CD8-positive, alpha-beta memory T cell (primary cell): ENCODE measurements at regions not wholly inside any gene's neighbourhood (a gene's known extent, or its start where the extent isn't known, plus 50 kb on each side); places are given as distances from the start of the nearest gene placed in this dataset.
A peak's percentile ranks its signal among the peaks of the same experiment; 100 is the strongest.

Source experiments
- CTCF ChIA-PET: fragments of 350-600 bp; sonication (Branson Sonifier 250); formaldehyde crosslinking; loops from one replicate; lab custom pipeline; 2021; ENCODE audit warnings: antibody characterized with exemption; lab: Charles Lee
- POLR2A ChIA-PET: fragments of 350-600 bp; sonication (Branson Sonifier 250); formaldehyde crosslinking; loops from one replicate; lab custom pipeline; 2021; ENCODE audit warnings: antibody characterized with exemption; lab: Charles Lee
- DNase-seq, 5 donors: peaks; one replicate each; pipeline versions ENCODE4 v3.0.0 to v3.0.0-alpha.2; 2020 to 2022; ENCODE audit warnings: mixed read lengths in 1 of 5
- H3K27ac ChIP-seq: one replicate; pipeline ENCODE4 v1.7.0; 2013; ENCODE audit warnings: low read depth, mild to moderate bottlenecking, low read length, moderate library complexity
- H3K27me3 ChIP-seq: 2 replicates; pipeline ENCODE4 v1.7.0; 2013; ENCODE audit warnings: low read length, mild to moderate bottlenecking; ENCODE audit not compliant: insufficient read depth, poor library complexity, severe bottlenecking
- H3K36me3 ChIP-seq: 2 replicates; pipeline ENCODE4 v1.7.0; 2013; ENCODE audit warnings: mild to moderate bottlenecking, low read length, moderate library complexity; ENCODE audit not compliant: insufficient read depth
- H3K4me1 ChIP-seq: 2 replicates; pipeline ENCODE4 v1.7.0; 2013; ENCODE audit warnings: mild to moderate bottlenecking, low read length, moderate library complexity; ENCODE audit not compliant: insufficient read depth
- H3K4me3 ChIP-seq: 2 replicates; pipeline ENCODE4 v1.7.0; 2013; ENCODE audit warnings: mild to moderate bottlenecking, low read length
- H3K9me3 ChIP-seq: 2 replicates; pipeline ENCODE4 v1.7.0; 2013; ENCODE audit warnings: mild to moderate bottlenecking, low read length
- H3K27ac Mint-ChIP-seq, 8 donors: one replicate each; pipeline ENCODE4 v1.8.0; 2020 to 2021; ENCODE audit warnings: mixed read lengths in 8 of 8, mild to moderate bottlenecking in 6 of 8, inconsistent platforms in 3 of 8, moderate library complexity in 3 of 8
- H3K27me3 Mint-ChIP-seq, 2 donors: one replicate each; pipeline ENCODE4 v1.8.0; 2020 to 2021; ENCODE audit warnings: mixed read lengths in 2 of 2, mild to moderate bottlenecking in 1 of 2, moderate library complexity in 1 of 2
- H3K36me3 Mint-ChIP-seq, 3 donors: one replicate each; pipeline ENCODE4 v1.8.0; 2020 to 2021; ENCODE audit warnings: mixed read lengths in 3 of 3, inconsistent platforms in 1 of 3, mild to moderate bottlenecking in 1 of 3
- H3K4me1 Mint-ChIP-seq, 3 donors: one replicate each; pipeline ENCODE4 v1.8.0; 2020 to 2021; ENCODE audit warnings: mixed read lengths in 3 of 3, inconsistent platforms in 1 of 3, mild to moderate bottlenecking in 1 of 3
- H3K4me3 Mint-ChIP-seq, 7 donors: one replicate each; pipeline ENCODE4 v1.8.0; 2020 to 2021; ENCODE audit warnings: mixed read lengths in 7 of 7, mild to moderate bottlenecking in 6 of 7, moderate library complexity in 4 of 7, inconsistent platforms in 2 of 7
- H3K9me3 Mint-ChIP-seq, 5 donors: one replicate each; pipeline ENCODE4 v1.8.0; 2020 to 2022; ENCODE audit warnings: mixed read lengths in 5 of 5, mild to moderate bottlenecking in 3 of 5, moderate library complexity in 2 of 5, inconsistent platforms in 1 of 5

- Histone ChIP-seq H3K4me1 (no peaks in the 10 kb centered on the region), H3K27me3 (no peaks in the 10 kb centered on the region), H3K36me3 (no peaks in the 10 kb centered on the region), H3K27ac (no peak overlapping the region), H3K9me3 (peaks cover 4% of the 10 kb centered on the region), H3K4me3 (no peak overlapping the region)
- H3K27me3 Mint-ChIP-seq, result no peaks in the 10 kb centered on the region
- POLR2A ChIA-PET, result no interaction called here
- DNase-seq, result no peak
- H3K36me3 Mint-ChIP-seq, result no peaks in the 10 kb centered on the region
- no peak overlapping the region for H3K4me3 Mint-ChIP-seq
- peaks cover under 1 to 8% (median 2%) of the 10 kb centered on the region in 5 donors for H3K9me3 Mint-ChIP-seq
- no peaks in the 10 kb centered on the region for H3K4me1 Mint-ChIP-seq
- CTCF ChIA-PET, result no interaction called here
- peak overlapping the region in 1 of 8 donors; percentile 36 for H3K27ac Mint-ChIP-seq
These were observed 424.9 kb downstream of the PCDH17 start for GRCh38 chr13:58056426-58056825.

DNA sequence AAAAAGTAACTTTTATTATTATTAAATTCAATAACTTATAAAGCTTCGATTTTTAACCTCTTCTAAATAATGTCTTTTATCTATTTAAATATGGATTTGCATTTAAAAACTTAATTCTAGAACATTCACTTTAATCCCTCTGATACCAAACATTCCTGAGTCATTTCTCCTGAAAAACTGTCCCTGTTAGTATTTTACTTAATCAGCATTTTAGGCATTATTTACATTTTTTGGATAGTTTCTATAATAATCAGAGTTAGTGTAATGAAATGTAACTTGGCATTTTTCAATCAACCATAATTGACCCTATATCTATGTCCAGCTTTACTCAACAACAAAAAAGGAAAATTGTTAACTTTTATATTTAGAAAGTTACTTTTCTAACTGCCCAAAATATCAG lies 428.1 kb downstream of the PCDH17 start:
- no peak for DNase-seq
- Histone ChIP-seq H3K27me3 (no peaks in the 10 kb centered on the region), H3K36me3 (no peaks in the 10 kb centered on the region), H3K27ac (no peak overlapping the region), H3K4me3 (no peak overlapping the region), H3K9me3 (peaks cover 4% of the 10 kb centered on the region), H3K4me1 (no peaks in the 10 kb centered on the region)
- no peaks in the 10 kb centered on the region for H3K36me3 Mint-ChIP-seq
- no peak overlapping the region for H3K27ac Mint-ChIP-seq
- ChIA-PET CTCF (no interaction called here), POLR2A (no interaction called here)
- no peaks in the 10 kb centered on the region for H3K27me3 Mint-ChIP-seq
- no peaks in the 10 kb centered on the region for H3K4me1 Mint-ChIP-seq
- H3K9me3 Mint-ChIP-seq, result peaks cover 0 to 11% (median 4%) of the 10 kb centered on the region in 5 donors
- no peak overlapping the region for H3K4me3 Mint-ChIP-seq

DNA sequence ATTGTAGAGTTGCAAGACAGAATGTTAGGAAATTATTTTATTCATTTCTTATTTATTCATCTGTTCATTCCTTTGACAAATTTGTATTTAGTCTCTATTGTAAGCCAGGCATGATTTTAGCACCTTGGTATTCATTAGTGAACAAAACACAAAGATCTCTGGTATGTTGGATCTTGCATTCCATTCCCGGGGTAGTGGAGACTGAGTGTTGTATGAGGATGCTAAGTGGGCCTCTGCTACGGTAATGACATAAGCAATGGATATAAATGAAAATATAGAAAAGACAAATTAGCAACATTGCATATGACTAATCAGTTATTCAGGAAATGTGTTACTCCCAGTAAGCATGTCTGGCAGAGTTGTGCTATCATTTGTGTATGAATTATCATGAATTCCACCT lies 449.3 kb downstream of the PCDH17 start:
- no peak overlapping the region for H3K4me3 ChIP-seq
- H3K4me1 ChIP-seq, result no peaks in the 10 kb centered on the region
- CTCF ChIA-PET, result no interaction called here
- no peak for DNase-seq
- no peaks in the 10 kb centered on the region for H3K36me3 Mint-ChIP-seq
- H3K4me3 Mint-ChIP-seq, result no peak overlapping the region
- H3K27me3 Mint-ChIP-seq, result no peaks in the 10 kb centered on the region
- no peak overlapping the region for H3K27ac ChIP-seq
- no peaks in the 10 kb centered on the region for H3K9me3 ChIP-seq
- no peak overlapping the region for H3K27ac Mint-ChIP-seq
- H3K9me3 Mint-ChIP-seq, result peaks cover 0 to 23% (median 5%) of the 10 kb centered on the region in 5 donors
- POLR2A ChIA-PET, result no interaction called here
- H3K4me1 Mint-ChIP-seq, result no peaks in the 10 kb centered on the region
- H3K36me3 ChIP-seq, result no peaks in the 10 kb centered on the region
- H3K27me3 ChIP-seq, result no peaks in the 10 kb centered on the region

GRCh38 chr13:58081301-58081820 lies 449.8 kb downstream of the PCDH17 start:
- Histone ChIP-seq H3K27me3 (no peaks in the 10 kb centered on the region), H3K27ac (no peak overlapping the region), H3K4me1 (no peaks in the 10 kb centered on the region), H3K4me3 (no peak overlapping the region), H3K36me3 (no peaks in the 10 kb centered on the region), H3K9me3 (no peaks in the 10 kb centered on the region)
- CTCF ChIA-PET, result no interaction called here
- H3K27ac Mint-ChIP-seq, result no peak overlapping the region
- H3K4me1 Mint-ChIP-seq, result no peaks in the 10 kb centered on the region
- no peak for DNase-seq
- H3K27me3 Mint-ChIP-seq, result no peaks in the 10 kb centered on the region
- H3K4me3 Mint-ChIP-seq, result no peak overlapping the region
- POLR2A ChIA-PET, result no interaction called here
- no peaks in the 10 kb centered on the region for H3K36me3 Mint-ChIP-seq
- H3K9me3 Mint-ChIP-seq, result peaks cover under 1 to 19% (median 5%) of the 10 kb centered on the region in 5 donors

GRCh38 chr13:58083064-58083463 lies 451.5 kb downstream of the PCDH17 start:
- no peaks in the 10 kb centered on the region for H3K9me3 ChIP-seq
- Mint-ChIP-seq H3K36me3 (no peaks in the 10 kb centered on the region), H3K9me3 (peaks cover 3 to 13% (median 6%) of the 10 kb centered on the region in 5 donors), H3K4me1 (no peaks in the 10 kb centered on the region), H3K4me3 (no peak overlapping the region), H3K27ac (no peak overlapping the region), H3K27me3 (no peaks in the 10 kb centered on the region)
- no peak overlapping the region for H3K4me3 ChIP-seq
- H3K36me3 ChIP-seq, result no peaks in the 10 kb centered on the region
- H3K4me1 ChIP-seq, result no peaks in the 10 kb centered on the region
- ChIA-PET POLR2A (no interaction called here), CTCF (no interaction called here)
- no peak overlapping the region for H3K27ac ChIP-seq
- H3K27me3 ChIP-seq, result no peaks in the 10 kb centered on the region
- no peak for DNase-seq

DNA sequence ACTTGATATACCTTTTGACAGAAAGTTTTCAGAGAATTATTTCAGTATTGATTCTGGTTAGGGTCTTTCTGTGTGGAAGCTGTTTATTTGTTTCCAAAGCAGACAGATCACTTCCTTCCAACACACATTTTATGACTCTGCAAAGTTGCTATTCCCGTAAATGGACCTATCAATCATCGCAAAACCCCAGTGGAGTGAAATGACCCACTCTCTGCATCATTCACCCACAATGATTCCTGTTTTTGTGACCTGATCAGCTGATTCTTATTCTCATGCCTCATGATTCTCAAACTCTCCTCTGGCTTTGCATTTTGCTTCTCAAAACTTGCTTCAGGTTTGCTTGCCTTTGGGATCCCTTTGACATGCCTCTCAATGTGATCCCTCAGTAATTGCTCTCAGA lies 453.7 kb downstream of the PCDH17 start:
- POLR2A ChIA-PET, result no interaction called here
- H3K27me3 Mint-ChIP-seq, result no peaks in the 10 kb centered on the region
- CTCF ChIA-PET, result no interaction called here

GRCh38 chr13:58085819-58086218 lies 454.3 kb downstream of the PCDH17 start:
- Mint-ChIP-seq H3K36me3 (no peaks in the 10 kb centered on the region), H3K9me3 (peaks cover 3 to 11% (median 6%) of the 10 kb centered on the region in 5 donors), H3K27ac (no peak overlapping the region), H3K4me1 (no peaks in the 10 kb centered on the region), H3K4me3 (no peak overlapping the region), H3K27me3 (no peaks in the 10 kb centered on the region)
- no peak overlapping the region for H3K27ac ChIP-seq
- no peaks in the 10 kb centered on the region for H3K9me3 ChIP-seq
- CTCF ChIA-PET, result no interaction called here
- no peaks in the 10 kb centered on the region for H3K4me1 ChIP-seq
- H3K27me3 ChIP-seq, result no peaks in the 10 kb centered on the region
- no peak overlapping the region for H3K4me3 ChIP-seq
- H3K36me3 ChIP-seq, result no peaks in the 10 kb centered on the region
- DNase-seq, result no peak
- POLR2A ChIA-PET, result no interaction called here

More for the DNA sequence above, 453.7 kb downstream of the PCDH17 start:
- H3K9me3 Mint-ChIP-seq, result peaks cover 3 to 11% (median 6%) of the 10 kb centered on the region in 5 donors
- Histone ChIP-seq H3K27me3 (no peaks in the 10 kb centered on the region), H3K4me1 (no peaks in the 10 kb centered on the region), H3K9me3 (no peaks in the 10 kb centered on the region), H3K27ac (no peak overlapping the region), H3K36me3 (no peaks in the 10 kb centered on the region), H3K4me3 (no peak overlapping the region)
- H3K36me3 Mint-ChIP-seq, result no peaks in the 10 kb centered on the region
- H3K4me1 Mint-ChIP-seq, result no peaks in the 10 kb centered on the region
- no peak overlapping the region for H3K4me3 Mint-ChIP-seq
- H3K27ac Mint-ChIP-seq, result no peak overlapping the region
- DNase-seq, result no peak

GRCh38 chr13:58087566-58087965 lies 456.0 kb downstream of the PCDH17 start:
- no peak overlapping the region for H3K27ac Mint-ChIP-seq
- no peaks in the 10 kb centered on the region for H3K4me1 Mint-ChIP-seq
- H3K9me3 Mint-ChIP-seq, result peaks cover 3 to 12% (median 6%) of the 10 kb centered on the region in 5 donors
- Histone ChIP-seq H3K4me1 (no peaks in the 10 kb centered on the region), H3K4me3 (no peak overlapping the region), H3K36me3 (no peaks in the 10 kb centered on the region), H3K27me3 (no peaks in the 10 kb centered on the region), H3K27ac (no peak overlapping the region), H3K9me3 (no peaks in the 10 kb centered on the region)
- DNase-seq, result no peak
- no peaks in the 10 kb centered on the region for H3K36me3 Mint-ChIP-seq
- ChIA-PET POLR2A (no interaction called here), CTCF (no interaction called here)
- H3K27me3 Mint-ChIP-seq, result no peaks in the 10 kb centered on the region
- H3K4me3 Mint-ChIP-seq, result no peak overlapping the region

GRCh38 chr13:58093394-58093793 lies 461.9 kb downstream of the PCDH17 start:
- no peaks in the 10 kb centered on the region for H3K9me3 ChIP-seq
- H3K27ac ChIP-seq, result no peak overlapping the region
- no peaks in the 10 kb centered on the region for H3K27me3 ChIP-seq
- no peak overlapping the region for H3K4me3 ChIP-seq
- no peak for DNase-seq
- ChIA-PET POLR2A (no interaction called here), CTCF (no interaction called here)
- no peaks in the 10 kb centered on the region for H3K4me1 Mint-ChIP-seq
- no peak overlapping the region for H3K4me3 Mint-ChIP-seq
- H3K27me3 Mint-ChIP-seq, result no peaks in the 10 kb centered on the region
- H3K27ac Mint-ChIP-seq, result no peak overlapping the region
- H3K4me1 ChIP-seq, result no peaks in the 10 kb centered on the region
- H3K36me3 ChIP-seq, result no peaks in the 10 kb centered on the region
- H3K9me3 Mint-ChIP-seq, result peaks cover 2 to 16% (median 4%) of the 10 kb centered on the region in 5 donors
- no peaks in the 10 kb centered on the region for H3K36me3 Mint-ChIP-seq
